ENCODE measurements at regions not wholly inside any gene's neighbourhood (a gene's known extent, or its start where the extent isn't known, plus 50 kb on each side); places are given as distances from the start of the nearest gene placed in this dataset.

GRCh38 chr18:51655327-51655698, 457.8 kb upstream of the MEX3C start:
- no peaks in the 10 kb centered on the region for H3K9me3 Mint-ChIP-seq
- no peak overlapping the region for H3K9ac ChIP-seq (ENCODE audit: extremely low read depth, low read length, poor library complexity, severe bottlenecking)
- H3K27me3 ChIP-seq (ENCODE audit: control insufficient read depth, insufficient read depth, low read length, poor library complexity, severe bottlenecking): no peaks in the 10 kb centered on the region

GRCh38 chr18:51656249-51656648, 458.8 kb upstream of the MEX3C start:
- H3K27me3 ChIP-seq (ENCODE audit: control insufficient read depth, insufficient read depth, low read length, poor library complexity, severe bottlenecking): no peaks in the 10 kb centered on the region
- no peak for TF ChIP-seq CTCF (conservative IDR thresholded peaks at IDR 0.05)
- H3K9ac ChIP-seq (ENCODE audit: extremely low read depth, low read length, poor library complexity, severe bottlenecking): peak overlapping the region; percentile 56
- H3K9me3 ChIP-seq (ENCODE audit: control insufficient read depth, low read length): no peaks in the 10 kb centered on the region
- H3K27ac Mint-ChIP-seq: peak overlapping the region; percentile 89
- H3K4me3 ChIP-seq (ENCODE audit: low read length): no peak overlapping the region
- no peaks in the 10 kb centered on the region for H3K36me3 Mint-ChIP-seq (ENCODE audit: low read depth)
- H3K36me3 ChIP-seq (ENCODE audit: control insufficient read depth, insufficient read depth, low read length): no peaks in the 10 kb centered on the region
- no peaks in the 10 kb centered on the region for H3K9me3 Mint-ChIP-seq
- no peak for DNase-seq
- H3K27ac ChIP-seq (ENCODE audit: low read depth, low read length): no peak overlapping the region
- H3K4me3 Mint-ChIP-seq: no peak overlapping the region
- no peaks in the 10 kb centered on the region for H3K27me3 Mint-ChIP-seq (ENCODE audit: insufficient read depth)
- H3K4me1 ChIP-seq (ENCODE audit: control insufficient read depth, insufficient read depth, low read length): peaks cover 32% of the 10 kb centered on the region
- peaks cover 64% of the 10 kb centered on the region for H3K4me1 Mint-ChIP-seq
- WGBS, 2 experiments (ENCODE audit: insufficient coverage in 1 of 2, insufficient read length in 1 of 2): 77 to 88% methylated on average over 8 to 12 of the region's 12 CpGs

More at GRCh38 chr18:51655327-51655698, 457.8 kb upstream of the MEX3C start:
- no peaks in the 10 kb centered on the region for H3K36me3 Mint-ChIP-seq (ENCODE audit: low read depth)
- no peak overlapping the region for H3K4me3 Mint-ChIP-seq
- DNase-seq: no peak
- H3K9me3 ChIP-seq (ENCODE audit: control insufficient read depth, low read length): no peaks in the 10 kb centered on the region
- H3K4me1 ChIP-seq (ENCODE audit: control insufficient read depth, insufficient read depth, low read length): peaks cover 32% of the 10 kb centered on the region
- WGBS, 2 experiments (ENCODE audit: insufficient coverage in 1 of 2, insufficient read length in 1 of 2): 31 to 70% methylated on average over 2 of the region's 2 CpGs
- no peak for TF ChIP-seq CTCF (conservative IDR thresholded peaks at IDR 0.05)
- peak overlapping the region; percentile 83 for H3K27ac ChIP-seq (ENCODE audit: low read depth, low read length)
- H3K36me3 ChIP-seq (ENCODE audit: control insufficient read depth, insufficient read depth, low read length): no peaks in the 10 kb centered on the region
- H3K27me3 Mint-ChIP-seq (ENCODE audit: insufficient read depth): no peaks in the 10 kb centered on the region
- H3K4me1 Mint-ChIP-seq: peaks cover 61% of the 10 kb centered on the region
- peak overlapping the region; percentile 48 for H3K27ac Mint-ChIP-seq
- peak overlapping the region; percentile 41 for H3K4me3 ChIP-seq (ENCODE audit: low read length)

- WGBS, 2 experiments (ENCODE audit: insufficient coverage in 1 of 2, insufficient read length in 1 of 2): 23 to 52% methylated on average over 3 to 4 of the region's 4 CpGs
- Histone ChIP-seq H3K27me3 (ENCODE audit: control insufficient read depth, insufficient read depth, low read length, poor library complexity, severe bottlenecking) (no peaks in the 10 kb centered on the region), H3K9me3 (ENCODE audit: control insufficient read depth, low read length) (no peaks in the 10 kb centered on the region), H3K4me3 (ENCODE audit: low read length) (no peak overlapping the region), H3K36me3 (ENCODE audit: control insufficient read depth, insufficient read depth, low read length) (no peaks in the 10 kb centered on the region), H3K27ac (ENCODE audit: low read depth, low read length) (peak overlapping the region; percentile 61), H3K4me1 (ENCODE audit: control insufficient read depth, insufficient read depth, low read length) (peaks cover 27% of the 10 kb centered on the region), H3K9ac (ENCODE audit: extremely low read depth, low read length, poor library complexity, severe bottlenecking) (peak overlapping the region; percentile 62)
- peaks cover 57% of the 10 kb centered on the region for H3K4me1 Mint-ChIP-seq
- H3K9me3 Mint-ChIP-seq: no peaks in the 10 kb centered on the region
- peak; percentile 82 for DNase-seq
- peak overlapping the region; percentile 91 for H3K27ac Mint-ChIP-seq
- no peak for TF ChIP-seq CTCF (conservative IDR thresholded peaks at IDR 0.05)
- H3K36me3 Mint-ChIP-seq (ENCODE audit: low read depth): no peaks in the 10 kb centered on the region
- H3K27me3 Mint-ChIP-seq (ENCODE audit: insufficient read depth): peaks cover 11% of the 10 kb centered on the region
- H3K4me3 Mint-ChIP-seq: no peak overlapping the region
These were observed 461.0 kb upstream of the MEX3C start for GRCh38 chr18:51658436-51658835.
